ENCODE measurements at regions not wholly inside any gene's neighbourhood (a gene's known extent, or its start where the extent isn't known, plus 50 kb on each side); places are given as distances from the start of the nearest gene placed in this dataset.
"Not testable (repeated sequence)": the region's sequence is repeated elsewhere in the genome, so short reads cannot be mapped to it uniquely, and the experiment has no call there.

GRCh38 chr14:28163233-28163632 lies 603.4 kb upstream of the FOXG1 start:
- Histone ChIP-seq H3K36me3 (ENCODE audit: low read depth) (no peaks in the 10 kb centered on the region), H3K4me3 (no peak overlapping the region), H3K4me1 (ENCODE audit: low read depth) (no peaks in the 10 kb centered on the region), H3K9me3 (no peaks in the 10 kb centered on the region)
- TF ChIP-seq CTCF (IDR thresholded peaks at IDR 0.05) = no peak
- intact Hi-C loops (cut with DNase I, micrococcal nuclease) = no loop called here
- DNase-seq (no peak), ATAC-seq (no peak)

- intact Hi-C loops (cut with DNase I, micrococcal nuclease) = no loop called here
- no peak for ATAC-seq
Observed at GRCh38 chr14:28163897-28164296, 602.7 kb upstream of the FOXG1 start.

GRCh38 chr14:28187902-28188830 lies 578.4 kb upstream of the FOXG1 start:
- H3K9me3 ChIP-seq; H3K4me1 ChIP-seq (ENCODE audit: low read depth); intact Hi-C loops (cut with DNase I, micrococcal nuclease): not testable (repeated sequence)

More at GRCh38 chr14:28163897-28164296, 602.7 kb upstream of the FOXG1 start:
- H3K9me3 ChIP-seq = no peaks in the 10 kb centered on the region
- H3K36me3 ChIP-seq (ENCODE audit: low read depth) = no peaks in the 10 kb centered on the region
- no peak overlapping the region for H3K4me3 ChIP-seq
- H3K4me1 ChIP-seq (ENCODE audit: low read depth) = no peaks in the 10 kb centered on the region
- TF ChIP-seq CTCF (IDR thresholded peaks at IDR 0.05) = no peak
- no peak for DNase-seq

GRCh38 chr14:28196878-28197277 lies 569.7 kb upstream of the FOXG1 start:
- no peaks in the 10 kb centered on the region for H3K36me3 ChIP-seq (ENCODE audit: low read depth)
- H3K4me3 ChIP-seq = no peak overlapping the region
- intact Hi-C loops (cut with DNase I, micrococcal nuclease) = no loop called here
- no peak for ATAC-seq
- H3K9me3 ChIP-seq = no peaks in the 10 kb centered on the region
- H3K4me1 ChIP-seq (ENCODE audit: low read depth) = no peaks in the 10 kb centered on the region
- DNase-seq = no peak
- TF ChIP-seq CTCF (IDR thresholded peaks at IDR 0.05) = no peak

More at GRCh38 chr14:28187902-28188830, 578.4 kb upstream of the FOXG1 start:
- not testable (repeated sequence) for H3K4me3 ChIP-seq; H3K36me3 ChIP-seq (ENCODE audit: low read depth); DNase-seq; ATAC-seq

GRCh38 chr14:28220391-28220790 lies 546.2 kb upstream of the FOXG1 start:
- ATAC-seq (no peak), DNase-seq (no peak)
- no peak for TF ChIP-seq CTCF (IDR thresholded peaks at IDR 0.05)
- Histone ChIP-seq H3K9me3 (no peaks in the 10 kb centered on the region), H3K36me3 (ENCODE audit: low read depth) (no peaks in the 10 kb centered on the region), H3K4me3 (no peak overlapping the region), H3K4me1 (ENCODE audit: low read depth) (no peaks in the 10 kb centered on the region)
- intact Hi-C loops (cut with DNase I, micrococcal nuclease) = no loop called here

- TF ChIP-seq CTCF (IDR thresholded peaks at IDR 0.05) = no peak
- ATAC-seq = no peak
- intact Hi-C loops (cut with DNase I, micrococcal nuclease) = no loop called here
- Histone ChIP-seq H3K9me3 (peaks cover 3% of the 10 kb centered on the region), H3K36me3 (ENCODE audit: low read depth) (no peaks in the 10 kb centered on the region), H3K4me1 (ENCODE audit: low read depth) (no peaks in the 10 kb centered on the region), H3K4me3 (no peak overlapping the region)
- DNase-seq = no peak
Observed at GRCh38 chr14:28240909-28241308, 525.7 kb upstream of the FOXG1 start.
